Epithelial cell of proximal tubule (primary cell): ENCODE measurements at regions not wholly inside any gene's neighbourhood (a gene's known extent, or its start where the extent isn't known, plus 50 kb on each side); places are given as distances from the start of the nearest gene placed in this dataset.

Experiments used
- DNase-seq: peaks from one replicate; pipeline ENCODE4 v3.0.0-alpha.2; 2011; ENCODE audit warnings: low read depth
- H3K4me3 ChIP-seq: 2 replicates; pipeline ENCODE4 v1.5.1; 2011; ENCODE audit warnings: low read depth, mild to moderate bottlenecking, low read length
- TF ChIP-seq, protein P1 (sequence below): conservative IDR thresholded peaks from 2 replicates; pipeline ENCODE4 v1.5.1; 2012; ENCODE audit warnings: low read depth, mild to moderate bottlenecking, low read length

GRCh38 chr13:34671137-34671536 is 270.9 kb upstream of the NBEA start:
- no peak for DNase-seq
- TF ChIP-seq, protein P1, sequence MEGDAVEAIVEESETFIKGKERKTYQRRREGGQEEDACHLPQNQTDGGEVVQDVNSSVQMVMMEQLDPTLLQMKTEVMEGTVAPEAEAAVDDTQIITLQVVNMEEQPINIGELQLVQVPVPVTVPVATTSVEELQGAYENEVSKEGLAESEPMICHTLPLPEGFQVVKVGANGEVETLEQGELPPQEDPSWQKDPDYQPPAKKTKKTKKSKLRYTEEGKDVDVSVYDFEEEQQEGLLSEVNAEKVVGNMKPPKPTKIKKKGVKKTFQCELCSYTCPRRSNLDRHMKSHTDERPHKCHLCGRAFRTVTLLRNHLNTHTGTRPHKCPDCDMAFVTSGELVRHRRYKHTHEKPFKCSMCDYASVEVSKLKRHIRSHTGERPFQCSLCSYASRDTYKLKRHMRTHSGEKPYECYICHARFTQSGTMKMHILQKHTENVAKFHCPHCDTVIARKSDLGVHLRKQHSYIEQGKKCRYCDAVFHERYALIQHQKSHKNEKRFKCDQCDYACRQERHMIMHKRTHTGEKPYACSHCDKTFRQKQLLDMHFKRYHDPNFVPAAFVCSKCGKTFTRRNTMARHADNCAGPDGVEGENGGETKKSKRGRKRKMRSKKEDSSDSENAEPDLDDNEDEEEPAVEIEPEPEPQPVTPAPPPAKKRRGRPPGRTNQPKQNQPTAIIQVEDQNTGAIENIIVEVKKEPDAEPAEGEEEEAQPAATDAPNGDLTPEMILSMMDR: no peak
- H3K4me3 ChIP-seq: no peak overlapping the region

- no peak overlapping the region for H3K4me3 ChIP-seq
- TF ChIP-seq, protein P1: no peak
- DNase-seq: no peak
These were observed 269.4 kb upstream of the NBEA start for GRCh38 chr13:34672631-34673030.

GRCh38 chr13:34675626-34676025 is 266.4 kb upstream of the NBEA start:
- no peak overlapping the region for H3K4me3 ChIP-seq
- TF ChIP-seq, protein P1: no peak
- DNase-seq: no peak

DNA sequence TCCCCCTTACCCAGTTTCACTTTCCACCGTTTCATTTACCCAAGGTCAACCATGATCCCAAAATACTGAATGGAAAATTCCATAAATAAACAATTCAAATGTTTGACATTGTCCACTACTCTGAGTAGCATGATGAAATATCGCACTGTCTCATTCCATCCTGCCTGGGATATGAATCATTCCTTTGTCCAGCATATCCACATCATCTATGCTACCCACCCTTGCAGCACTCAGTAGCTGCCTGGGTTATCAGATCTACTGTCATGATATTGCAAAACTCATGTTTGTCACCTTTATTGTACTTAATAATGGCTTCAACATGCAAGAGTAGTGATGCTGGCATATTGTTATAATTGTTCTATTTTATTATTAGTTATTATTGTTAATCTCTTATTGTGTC is 263.9 kb upstream of the NBEA start:
- TF ChIP-seq, protein P1: no peak
- no peak overlapping the region for H3K4me3 ChIP-seq
- no peak for DNase-seq

GRCh38 chr13:34681405-34681955 is 260.6 kb upstream of the NBEA start:
- TF ChIP-seq, protein P1: no peak

GRCh38 chr13:34695063-34695462 is 247.0 kb upstream of the NBEA start:
- H3K4me3 ChIP-seq: no peak overlapping the region
- DNase-seq: no peak
- TF ChIP-seq, protein P1: no peak

More at GRCh38 chr13:34681405-34681955, 260.6 kb upstream of the NBEA start:
- H3K4me3 ChIP-seq: no peak overlapping the region
- DNase-seq: no peak

GRCh38 chr13:34696296-34696695 is 245.8 kb upstream of the NBEA start:
- DNase-seq: no peak
- H3K4me3 ChIP-seq: no peak overlapping the region
- TF ChIP-seq, protein P1: no peak
